ENCODE measurements at regions not wholly inside any gene's neighbourhood (a gene's known extent, or its start where the extent isn't known, plus 50 kb on each side); places are given as distances from the start of the nearest gene placed in this dataset.

GRCh38 chr17:34723875-34724274, 144.5 kb downstream of the TMEM132E start:
- no peaks in the 10 kb centered on the region for H3K4me1 ChIP-seq
- peaks cover 0 to 22% (median 0%) of the 10 kb centered on the region in 9 donors for H3K27me3 ChIP-seq
- no peaks in the 10 kb centered on the region for H3K36me3 ChIP-seq
- H3K9me3 ChIP-seq, result no peaks in the 10 kb centered on the region
- H3K27ac ChIP-seq, result no peak overlapping the region
- intact Hi-C loops (cut with DNase I), result no loop called here
- DNase-seq, result no peak
- WGBS, 4 donors, result 63 to 71% (median 67%) methylated on average over 10 of the region's 10 CpGs
- TF ChIP-seq POLR2A (IDR thresholded peaks at IDR 0.05) (no peak), CTCF (IDR thresholded peaks at IDR 0.05) (no peak)
- ATAC-seq, result no peak
- no peak overlapping the region for H3K4me3 ChIP-seq

- Histone ChIP-seq H3K4me1 (no peaks in the 10 kb centered on the region), H3K27me3 (peaks cover 0 to 22% (median 0%) of the 10 kb centered on the region in 9 donors), H3K9me3 (no peaks in the 10 kb centered on the region), H3K36me3 (no peaks in the 10 kb centered on the region), H3K27ac (no peak overlapping the region), H3K4me3 (no peak overlapping the region)
- TF ChIP-seq CTCF (IDR thresholded peaks at IDR 0.05) (no peak), POLR2A (IDR thresholded peaks at IDR 0.05) (no peak)
- no peak for ATAC-seq
- 77 to 80% (median 77%) methylated on average over 6 of the region's 6 CpGs for WGBS, 4 donors
- intact Hi-C loops (cut with DNase I), result no loop called here
- DNase-seq, result no peak
Observed at GRCh38 chr17:34721326-34721725, 141.9 kb downstream of the TMEM132E start.

- DNase-seq, result no peak
- H3K27me3 ChIP-seq, result peaks cover 0 to 22% (median 0%) of the 10 kb centered on the region in 9 donors
- H3K9me3 ChIP-seq, result no peaks in the 10 kb centered on the region
- H3K4me1 ChIP-seq, result no peaks in the 10 kb centered on the region
- intact Hi-C loops (cut with DNase I), result no loop called here
- no peak overlapping the region for H3K27ac ChIP-seq
- no peak for ATAC-seq
- H3K4me3 ChIP-seq, result no peak overlapping the region
- TF ChIP-seq POLR2A (IDR thresholded peaks at IDR 0.05), result no peak
- TF ChIP-seq CTCF (IDR thresholded peaks at IDR 0.05), result no peak
- H3K36me3 ChIP-seq, result no peaks in the 10 kb centered on the region
Observed at GRCh38 chr17:34720760-34721159, 141.4 kb downstream of the TMEM132E start.

GRCh38 chr17:34719569-34719968, 140.2 kb downstream of the TMEM132E start:
- H3K9me3 ChIP-seq, result no peaks in the 10 kb centered on the region
- no peaks in the 10 kb centered on the region for H3K4me1 ChIP-seq
- 71 to 87% (median 82%) methylated on average over 6 to 11 of the region's 11 CpGs for WGBS, 4 donors
- H3K27ac ChIP-seq, result no peak overlapping the region
- no peak for DNase-seq
- H3K36me3 ChIP-seq, result no peaks in the 10 kb centered on the region
- no peak for ATAC-seq
- H3K27me3 ChIP-seq, result peaks cover 0 to 23% (median 0%) of the 10 kb centered on the region in 9 donors
- no peak overlapping the region for H3K4me3 ChIP-seq
- TF ChIP-seq POLR2A (IDR thresholded peaks at IDR 0.05), result no peak
- TF ChIP-seq CTCF (IDR thresholded peaks at IDR 0.05), result no peak
- intact Hi-C loops (cut with DNase I), result no loop called here
